ENCODE measurements at regions not wholly inside any gene's neighbourhood (a gene's known extent, or its start where the extent isn't known, plus 50 kb on each side); places are given as distances from the start of the nearest gene placed in this dataset.

DNA sequence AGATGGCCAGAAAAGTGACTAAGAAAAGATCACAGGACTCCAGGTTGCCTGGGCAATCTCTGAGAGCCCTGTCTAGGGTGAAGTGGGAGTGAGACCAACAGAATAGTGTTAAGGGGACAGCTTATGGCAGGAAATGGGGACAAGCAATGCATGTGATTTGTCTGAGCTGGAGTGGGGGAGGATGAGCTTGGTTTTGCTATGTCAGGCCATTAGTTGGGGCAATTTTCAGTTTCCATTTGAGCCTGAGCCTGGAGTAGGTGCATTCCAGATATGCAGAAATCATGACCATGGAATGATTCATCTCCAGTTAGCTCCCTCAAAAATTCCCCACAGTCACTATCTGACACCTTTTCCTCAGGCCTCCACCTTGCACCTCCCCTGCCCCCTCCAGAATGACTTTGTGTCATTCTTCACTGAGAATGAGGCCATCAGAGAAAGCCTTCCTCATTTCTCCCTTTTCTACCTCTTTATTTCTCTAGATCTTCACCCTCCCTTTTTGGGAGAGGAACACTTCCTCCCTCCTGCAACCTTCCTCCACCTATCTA, 150.9 kb upstream of the PLEKHG7 start:
- H3K4me1 Mint-ChIP-seq: peaks cover 9% of the 10 kb centered on the region
- Histone ChIP-seq H3K9me3 (ENCODE audit: low read depth) (no peaks in the 10 kb centered on the region), H3K27me3 (no peaks in the 10 kb centered on the region), H3K4me1 (peaks cover 24% of the 10 kb centered on the region), H3K9ac (no peak overlapping the region), H3K36me3 (no peaks in the 10 kb centered on the region), H3K4me2 (no peak overlapping the region), H3K4me3 (no peak overlapping the region), H2AFZ (replicated peaks) (no peak overlapping the region), H3K79me2 (ENCODE audit: low read depth) (no peaks in the 10 kb centered on the region), H3F3A (ENCODE audit: low read depth) (no peaks in the 10 kb centered on the region), H4K20me1 (ENCODE audit: low read depth) (no peaks in the 10 kb centered on the region), H3K27ac (no peak overlapping the region)
- H3K4me3 Mint-ChIP-seq: no peak overlapping the region
- DNase-seq (ENCODE audit: low spot score): no peak
- H3K9me3 Mint-ChIP-seq: peaks cover 6% of the 10 kb centered on the region
- no peak overlapping the region for H3K27ac Mint-ChIP-seq
- no peaks in the 10 kb centered on the region for H3K27me3 Mint-ChIP-seq (ENCODE audit: insufficient read depth, low read depth)
- H3K36me3 Mint-ChIP-seq: peaks cover 2% of the 10 kb centered on the region
- TF ChIP-seq CTCF (IDR thresholded peaks at IDR 0.05): no peak
- no peak for TF ChIP-seq EZH2 (IDR thresholded peaks at IDR 0.05)
- no peak for TF ChIP-seq EZH2phosphoT487 (IDR thresholded peaks at IDR 0.05)

DNA sequence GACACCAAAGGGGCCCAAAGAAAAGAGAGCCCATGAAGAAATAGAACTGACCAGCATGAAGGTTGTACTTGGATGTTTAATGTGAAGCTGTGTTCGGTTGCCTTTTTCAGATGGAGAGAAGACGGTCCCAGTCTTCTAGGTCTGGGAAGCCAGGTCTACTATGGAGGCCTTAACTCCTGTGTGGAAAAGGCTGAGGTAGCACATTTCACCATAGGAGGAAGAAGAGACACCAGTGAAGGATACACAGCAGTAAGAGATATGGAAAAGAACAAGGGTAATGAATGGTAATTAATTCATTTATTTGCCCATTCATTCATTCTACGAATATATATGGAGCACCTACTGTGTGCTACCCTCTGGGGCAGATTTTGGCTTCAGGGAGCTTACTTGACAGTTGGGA, 151.6 kb upstream of the PLEKHG7 start:
- Histone ChIP-seq H3K79me2 (ENCODE audit: low read depth) (no peaks in the 10 kb centered on the region), H2AFZ (replicated peaks) (no peak overlapping the region), H3K4me3 (no peak overlapping the region), H3K9ac (no peak overlapping the region), H4K20me1 (ENCODE audit: low read depth) (no peaks in the 10 kb centered on the region), H3K9me3 (ENCODE audit: low read depth) (no peaks in the 10 kb centered on the region), H3K27ac (no peak overlapping the region), H3K27me3 (no peaks in the 10 kb centered on the region), H3K4me2 (no peak overlapping the region), H3K36me3 (no peaks in the 10 kb centered on the region), H3K4me1 (peaks cover 16% of the 10 kb centered on the region), H3F3A (ENCODE audit: low read depth) (no peaks in the 10 kb centered on the region)
- DNase-seq (ENCODE audit: low spot score): no peak
- Mint-ChIP-seq H3K4me1 (peaks cover 9% of the 10 kb centered on the region), H3K36me3 (peaks cover 2% of the 10 kb centered on the region), H3K27me3 (ENCODE audit: insufficient read depth, low read depth) (no peaks in the 10 kb centered on the region), H3K9me3 (peaks cover 6% of the 10 kb centered on the region), H3K4me3 (no peak overlapping the region), H3K27ac (no peak overlapping the region)
- no peak for TF ChIP-seq CTCF (IDR thresholded peaks at IDR 0.05)
- TF ChIP-seq EZH2phosphoT487 (IDR thresholded peaks at IDR 0.05): no peak
- TF ChIP-seq EZH2 (IDR thresholded peaks at IDR 0.05): no peak

- Histone ChIP-seq H3K9ac (no peak overlapping the region), H3K9me3 (ENCODE audit: low read depth) (no peaks in the 10 kb centered on the region), H3K4me2 (no peak overlapping the region), H4K20me1 (ENCODE audit: low read depth) (no peaks in the 10 kb centered on the region), H3K27me3 (no peaks in the 10 kb centered on the region), H3K4me1 (peaks cover 15% of the 10 kb centered on the region), H3F3A (ENCODE audit: low read depth) (no peaks in the 10 kb centered on the region), H3K4me3 (no peak overlapping the region), H3K27ac (no peak overlapping the region), H3K79me2 (ENCODE audit: low read depth) (no peaks in the 10 kb centered on the region), H3K36me3 (no peaks in the 10 kb centered on the region), H2AFZ (replicated peaks) (no peak overlapping the region)
- H3K9me3 Mint-ChIP-seq: peaks cover 6% of the 10 kb centered on the region
- H3K27ac Mint-ChIP-seq: no peak overlapping the region
- H3K4me3 Mint-ChIP-seq: no peak overlapping the region
- no peaks in the 10 kb centered on the region for H3K27me3 Mint-ChIP-seq (ENCODE audit: insufficient read depth, low read depth)
- peaks cover 9% of the 10 kb centered on the region for H3K4me1 Mint-ChIP-seq
- TF ChIP-seq EZH2 (IDR thresholded peaks at IDR 0.05) (no peak), CTCF (IDR thresholded peaks at IDR 0.05) (no peak), EZH2phosphoT487 (IDR thresholded peaks at IDR 0.05) (no peak)
- DNase-seq (ENCODE audit: low spot score): no peak
- peaks cover 2% of the 10 kb centered on the region for H3K36me3 Mint-ChIP-seq
Observed at GRCh38 chr12:92550661-92551060, 152.1 kb upstream of the PLEKHG7 start.

Data from neural progenitor cell (in vitro differentiated cells).